Hepatocyte (in vitro differentiated cells): ENCODE measurements at regions not wholly inside any gene's neighbourhood (a gene's known extent, or its start where the extent isn't known, plus 50 kb on each side); places are given as distances from the start of the nearest gene placed in this dataset.

Experiments
- DNase-seq: peaks from one replicate; pipeline ENCODE4 v3.0.0-alpha.2; 2016; ENCODE audit warnings: low spot score
- H2AFZ ChIP-seq: fragments of 200-600 bp; sonication (generic); 2 replicates; pipeline ENCODE4 v1.6.0; 2016; ENCODE audit warnings: antibody characterized with exemption, mild to moderate bottlenecking
- H3K27ac ChIP-seq: fragments of 200-600 bp; sonication (generic); 2 replicates; pipeline ENCODE4 v1.5.1; 2016; ENCODE audit warnings: mild to moderate bottlenecking
- H3K27me3 ChIP-seq: fragments of 200-600 bp; sonication (generic); 2 replicates; pipeline ENCODE4 v1.6.1; 2016
- H3K36me3 ChIP-seq: fragments of 200-600 bp; sonication (generic); replicated peaks from 2 replicates; pipeline ENCODE4 v1.5.1; 2016; ENCODE audit warnings: low read depth; ENCODE audit not compliant: insufficient read depth
- H3K4me1 ChIP-seq: fragments of 200-600 bp; sonication (generic); 2 replicates; pipeline ENCODE4 v1.5.1; 2016; ENCODE audit warnings: mild to moderate bottlenecking, moderate library complexity; ENCODE audit not compliant: insufficient read depth
- H3K4me2 ChIP-seq: fragments of 200-600 bp; sonication (generic); 2 replicates; pipeline ENCODE4 v1.6.0; 2016
- H3K4me3 ChIP-seq: fragments of 200-600 bp; sonication (generic); 2 replicates; pipeline ENCODE4 v1.5.1; 2016; ENCODE audit warnings: mild to moderate bottlenecking
- H3K79me2 ChIP-seq: fragments of 200-600 bp; sonication (generic); 2 replicates; pipeline ENCODE4 v1.6.0; 2017; ENCODE audit warnings: mild to moderate bottlenecking
- H3K9me2 ChIP-seq: fragments of 200-600 bp; sonication (generic); replicated peaks from 2 replicates; pipeline ENCODE4 v1.6.0; 2017; ENCODE audit warnings: mild to moderate bottlenecking; ENCODE audit not compliant: insufficient read depth
- H3K9me3 ChIP-seq: fragments of 200-600 bp; sonication (generic); 2 replicates; pipeline ENCODE4 v1.5.1; 2016; ENCODE audit warnings: low read depth, mild to moderate bottlenecking
- H4K20me1 ChIP-seq: fragments of 200-600 bp; sonication (generic); 2 replicates; pipeline ENCODE4 v1.6.0; 2016; ENCODE audit warnings: mild to moderate bottlenecking; ENCODE audit not compliant: insufficient read depth, poor library complexity, severe bottlenecking
- EZH2 ChIP-seq: fragments of 200-600 bp; sonication (generic); IDR thresholded peaks from 2 replicates; pipeline ENCODE4 v1.6.1; 2016; ENCODE audit warnings: antibody characterized with exemption, mild to moderate bottlenecking, borderline replicate concordance
- EZH2phosphoT487 ChIP-seq: fragments of 200-600 bp; sonication (generic); IDR thresholded peaks from one replicate; pipeline ENCODE4 v1.6.1; 2018; ENCODE audit warnings: antibody characterized with exemption, mild to moderate bottlenecking, low read depth, moderate library complexity; ENCODE audit not compliant: unreplicated experiment, severe bottlenecking
- WGBS: methylation state at CpG from one replicate; pipeline ENCODE4 v1.1.6; 2016; ENCODE audit warnings: low lambda C conversion rate; ENCODE audit errors: missing lambda C conversion rate; 5-methylcytosine and 5-hydroxymethylcytosine counted together
- TF ChIP-seq, protein P1 (sequence below): fragments of 200-600 bp; sonication (generic); IDR thresholded peaks from 2 replicates; pipeline ENCODE4 v1.5.1; 2016; ENCODE audit warnings: antibody characterized with exemption, mild to moderate bottlenecking; ENCODE audit not compliant: poor library complexity

DNA sequence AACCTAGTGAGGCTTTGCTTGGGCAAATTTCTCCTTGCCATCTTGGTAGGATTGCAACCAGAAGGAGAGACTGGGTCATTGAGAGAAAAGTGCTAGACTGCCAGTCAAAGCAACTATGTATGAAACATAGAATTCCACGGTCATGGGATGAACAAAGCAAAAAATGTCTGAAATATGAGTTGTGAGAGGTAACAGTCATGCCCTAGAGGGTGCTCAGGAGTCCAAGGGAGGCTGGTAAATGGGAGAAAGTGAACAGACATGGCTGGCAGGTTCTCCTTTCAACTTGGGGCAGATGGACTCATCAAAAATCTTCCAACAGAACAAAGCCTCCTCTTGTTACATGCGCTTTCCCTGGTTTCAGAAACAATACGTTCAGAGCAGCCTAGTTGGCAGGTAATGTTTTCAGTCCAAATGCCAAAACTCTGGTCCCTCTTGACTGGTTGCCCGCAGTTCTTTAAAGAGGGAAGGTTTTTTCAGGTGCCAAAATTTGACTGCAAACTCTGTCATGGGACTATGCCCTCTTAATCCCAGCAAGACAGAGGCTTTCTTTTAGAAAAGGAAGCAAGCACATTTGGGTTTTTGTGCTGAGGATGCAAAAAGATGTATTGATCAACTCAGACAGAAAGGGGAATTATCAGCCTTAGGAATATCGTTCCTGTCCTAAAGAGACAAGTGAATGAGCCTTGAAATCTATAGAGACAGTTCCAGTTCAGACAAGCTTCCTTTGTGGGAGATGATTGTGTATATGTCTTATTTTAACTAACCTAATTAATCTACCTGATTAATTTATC is 68.5 kb upstream of the SASH1 start:
- 81% methylated on average over 5 of the region's 5 CpGs for WGBS
- no peaks in the 10 kb centered on the region for H3K27me3 ChIP-seq
- H3K4me2 ChIP-seq = no peak overlapping the region
- no peak for TF ChIP-seq EZH2phosphoT487
- TF ChIP-seq, protein P1, sequence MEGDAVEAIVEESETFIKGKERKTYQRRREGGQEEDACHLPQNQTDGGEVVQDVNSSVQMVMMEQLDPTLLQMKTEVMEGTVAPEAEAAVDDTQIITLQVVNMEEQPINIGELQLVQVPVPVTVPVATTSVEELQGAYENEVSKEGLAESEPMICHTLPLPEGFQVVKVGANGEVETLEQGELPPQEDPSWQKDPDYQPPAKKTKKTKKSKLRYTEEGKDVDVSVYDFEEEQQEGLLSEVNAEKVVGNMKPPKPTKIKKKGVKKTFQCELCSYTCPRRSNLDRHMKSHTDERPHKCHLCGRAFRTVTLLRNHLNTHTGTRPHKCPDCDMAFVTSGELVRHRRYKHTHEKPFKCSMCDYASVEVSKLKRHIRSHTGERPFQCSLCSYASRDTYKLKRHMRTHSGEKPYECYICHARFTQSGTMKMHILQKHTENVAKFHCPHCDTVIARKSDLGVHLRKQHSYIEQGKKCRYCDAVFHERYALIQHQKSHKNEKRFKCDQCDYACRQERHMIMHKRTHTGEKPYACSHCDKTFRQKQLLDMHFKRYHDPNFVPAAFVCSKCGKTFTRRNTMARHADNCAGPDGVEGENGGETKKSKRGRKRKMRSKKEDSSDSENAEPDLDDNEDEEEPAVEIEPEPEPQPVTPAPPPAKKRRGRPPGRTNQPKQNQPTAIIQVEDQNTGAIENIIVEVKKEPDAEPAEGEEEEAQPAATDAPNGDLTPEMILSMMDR = no peak
- TF ChIP-seq EZH2 = no peak
- H3K4me1 ChIP-seq = peaks cover 6% of the 10 kb centered on the region
- H3K36me3 ChIP-seq = no peaks in the 10 kb centered on the region
- H3K79me2 ChIP-seq = no peaks in the 10 kb centered on the region
- no peak overlapping the region for H3K27ac ChIP-seq
- H3K9me3 ChIP-seq = no peaks in the 10 kb centered on the region
- no peak overlapping the region for H2AFZ ChIP-seq
- no peaks in the 10 kb centered on the region for H4K20me1 ChIP-seq
- H3K9me2 ChIP-seq = no peaks in the 10 kb centered on the region
- H3K4me3 ChIP-seq = no peak overlapping the region
- no peak for DNase-seq

DNA sequence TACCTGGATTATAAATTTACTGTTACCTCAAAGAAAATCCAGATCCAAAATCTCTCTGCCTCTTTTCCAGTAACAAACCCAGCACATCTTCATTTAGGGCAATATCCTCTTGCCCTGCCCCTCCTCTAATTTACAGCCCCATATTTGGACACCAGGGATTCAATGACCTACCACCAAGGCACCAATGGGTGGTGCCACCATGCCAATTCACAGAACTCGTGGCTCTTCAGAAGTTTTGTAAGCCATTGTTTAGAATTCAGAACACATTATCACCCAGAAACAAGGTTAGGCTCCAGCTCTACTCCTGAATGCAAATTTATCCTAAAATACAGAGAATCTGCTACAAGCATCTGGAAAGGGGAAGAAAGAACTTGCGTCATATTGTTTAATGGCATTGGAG is 67.8 kb upstream of the SASH1 start:
- Histone ChIP-seq H3K36me3 (no peaks in the 10 kb centered on the region), H3K4me3 (no peak overlapping the region), H3K9me2 (no peaks in the 10 kb centered on the region), H3K79me2 (no peaks in the 10 kb centered on the region), H4K20me1 (no peaks in the 10 kb centered on the region), H3K9me3 (no peaks in the 10 kb centered on the region), H3K4me1 (peaks cover 6% of the 10 kb centered on the region), H3K4me2 (no peak overlapping the region), H3K27me3 (no peaks in the 10 kb centered on the region), H3K27ac (no peak overlapping the region), H2AFZ (no peak overlapping the region)
- TF ChIP-seq EZH2phosphoT487 (no peak), EZH2 (no peak)
- TF ChIP-seq, protein P1 = no peak
- no peak for DNase-seq
- 94% methylated on average over 2 of the region's 2 CpGs for WGBS

DNA sequence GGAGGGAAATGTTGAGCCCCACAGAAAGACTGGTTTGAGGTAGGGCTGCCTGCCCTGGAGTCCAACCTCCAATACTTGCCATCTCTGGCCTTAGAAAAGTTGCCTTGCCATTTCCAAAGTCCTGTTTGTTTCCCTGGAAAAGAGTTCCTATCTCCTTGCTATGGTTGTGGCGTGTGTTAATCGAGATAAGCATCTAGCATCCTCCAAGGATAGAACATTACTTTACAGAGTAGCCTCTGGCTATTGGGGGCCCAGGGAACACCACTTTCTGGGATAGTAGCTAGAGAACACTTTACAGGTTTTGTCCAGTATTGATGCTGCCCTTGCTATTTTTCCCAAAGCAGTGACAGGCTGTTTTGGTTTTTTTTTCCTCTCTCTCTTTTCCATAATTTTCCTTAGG is 57.4 kb upstream of the SASH1 start:
- no peak for DNase-seq
- Histone ChIP-seq H3K4me2 (no peak overlapping the region), H3K27me3 (no peaks in the 10 kb centered on the region), H3K36me3 (no peaks in the 10 kb centered on the region), H3K9me3 (no peaks in the 10 kb centered on the region), H3K27ac (no peak overlapping the region), H3K4me3 (no peak overlapping the region), H3K4me1 (no peaks in the 10 kb centered on the region), H3K79me2 (no peaks in the 10 kb centered on the region), H3K9me2 (no peaks in the 10 kb centered on the region), H2AFZ (no peak overlapping the region), H4K20me1 (no peaks in the 10 kb centered on the region)
- TF ChIP-seq EZH2phosphoT487 = no peak
- TF ChIP-seq, protein P1 = no peak
- no peak for TF ChIP-seq EZH2
- WGBS = 71% methylated on average over 2 of the region's 2 CpGs
